Dermis microvascular lymphatic vessel endothelial cell (primary cell): ENCODE measurements at regions not wholly inside any gene's neighbourhood (a gene's known extent, or its start where the extent isn't known, plus 50 kb on each side); places are given as distances from the start of the nearest gene placed in this dataset.
"Not testable (repeated sequence)": the region's sequence is repeated elsewhere in the genome, so short reads cannot be mapped to it uniquely, and the experiment has no call there.

ENCODE experiments used
- DNase-seq, 2 donors: peaks; one replicate each; pipeline versions ENCODE4 v3.0.0 to v3.0.0-alpha.2; 2010; ENCODE audit warnings: low read depth in 2 of 2

DNA sequence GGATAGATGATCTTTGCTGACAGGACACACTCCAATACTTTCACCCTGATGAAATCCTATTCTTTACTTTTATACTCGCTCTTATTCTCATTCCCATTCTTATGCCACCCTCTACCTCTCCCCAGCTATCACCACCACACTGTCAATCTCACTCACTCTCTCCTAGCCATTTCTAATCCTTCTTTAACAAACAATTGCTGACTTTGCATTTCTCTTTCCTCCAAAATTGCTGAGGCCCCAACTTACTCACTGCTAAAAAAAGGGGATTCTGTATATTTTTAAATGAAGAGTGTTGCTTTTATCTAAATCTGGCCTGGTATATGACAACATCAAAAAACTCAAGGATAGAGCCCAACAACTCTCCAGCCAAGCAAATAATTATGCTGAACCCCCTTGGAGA lies 515.4 kb downstream of the MATN1 start:
- DNase-seq = not testable (repeated sequence)

DNA sequence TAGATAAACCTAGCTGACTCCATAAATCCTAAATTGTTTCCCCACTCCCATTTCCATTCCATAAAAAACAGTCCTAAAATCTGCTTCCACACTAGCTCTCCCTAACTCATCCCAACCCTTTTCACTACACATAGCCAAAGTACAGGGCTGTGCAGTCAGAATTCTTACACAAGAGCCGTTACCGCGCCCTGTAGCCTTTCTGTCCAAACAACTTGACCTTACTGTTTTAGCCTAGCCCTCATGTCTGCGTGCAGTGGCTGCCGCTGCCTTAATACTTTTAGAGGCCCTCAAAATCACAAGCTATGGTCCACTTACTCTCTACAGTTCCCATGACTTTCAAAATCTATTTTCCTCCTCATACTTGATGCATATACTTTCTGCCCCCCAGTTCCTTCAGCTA lies 516.8 kb downstream of the MATN1 start:
- DNase-seq = not testable (repeated sequence)

DNA sequence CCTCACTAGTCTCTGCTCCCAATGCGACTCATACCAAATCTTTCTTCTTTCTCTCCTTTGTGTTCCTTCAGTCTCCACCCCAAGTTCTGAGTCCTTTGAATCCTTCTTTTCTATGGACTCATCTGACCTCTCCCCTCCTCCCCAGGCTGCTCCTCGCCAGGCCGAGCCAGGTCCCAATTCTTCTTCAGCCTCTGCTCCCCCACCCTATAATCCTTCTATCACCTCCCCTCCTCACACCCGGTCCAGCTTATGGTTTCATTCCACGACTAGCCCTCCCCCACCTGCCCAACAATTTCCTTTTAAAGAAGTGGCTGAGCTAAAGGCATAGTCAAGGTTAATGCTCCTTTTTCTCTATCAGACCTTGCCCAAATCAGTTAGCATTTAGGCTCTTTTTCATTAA lies 518.5 kb downstream of the MATN1 start:
- not testable (repeated sequence) for DNase-seq

DNA sequence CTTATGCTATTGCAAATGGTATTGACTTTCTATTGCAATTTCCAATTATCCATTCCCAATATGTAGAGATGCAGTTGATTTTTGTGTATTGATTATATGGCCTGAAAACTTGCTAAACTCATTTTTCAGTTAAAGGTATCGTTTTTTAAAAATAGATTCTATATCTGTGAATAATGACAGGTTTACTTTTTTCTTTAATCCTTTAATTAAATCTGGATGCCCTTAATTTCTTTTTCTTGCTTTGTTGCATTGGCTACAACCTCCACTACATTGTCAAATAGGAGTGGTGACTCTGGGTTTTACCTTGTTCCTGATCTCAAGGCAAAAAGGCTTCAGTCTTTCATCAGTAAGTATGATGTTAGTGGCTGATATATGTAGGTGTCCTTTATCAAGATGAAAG lies 522.4 kb downstream of the MATN1 start:
- DNase-seq = no peak

DNA sequence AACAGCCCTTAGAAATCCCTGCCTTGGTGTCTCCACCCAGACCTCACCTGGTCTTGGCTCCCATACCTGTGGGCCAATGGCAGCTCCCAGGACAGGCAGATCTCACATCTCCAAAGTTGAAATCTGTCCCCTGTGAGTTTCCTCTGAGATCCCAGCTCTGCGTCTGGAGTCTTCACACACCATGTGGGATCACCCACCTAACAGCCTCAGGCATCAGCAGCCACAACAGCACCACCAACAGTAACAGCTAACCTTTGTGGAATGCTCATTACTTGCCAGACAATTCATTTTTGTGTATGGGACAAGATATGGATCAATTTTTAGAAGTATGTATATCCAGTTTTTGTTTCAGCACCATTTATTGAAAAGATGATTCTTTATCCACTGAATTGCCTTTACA lies 523.2 kb downstream of the MATN1 start:
- DNase-seq = no peak

DNA sequence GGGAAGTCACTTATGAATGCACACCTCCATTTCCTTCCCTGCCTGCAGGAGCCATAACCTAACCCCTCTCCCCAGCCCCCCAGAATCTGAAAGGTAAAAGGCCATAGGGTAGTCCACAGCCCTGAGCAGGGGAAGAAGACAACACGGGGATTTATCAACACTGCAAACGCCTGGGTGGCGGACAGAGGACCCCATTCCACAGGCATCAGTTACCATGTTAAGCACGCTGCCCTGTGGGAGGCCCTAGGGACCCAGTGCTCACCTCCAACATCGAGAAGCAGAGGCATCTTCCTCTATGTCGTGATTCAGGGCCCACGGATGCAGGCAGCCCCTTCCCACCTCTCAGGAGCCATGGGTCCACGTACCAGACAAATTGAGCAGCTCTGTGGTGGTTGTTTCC lies 523.8 kb downstream of the MATN1 start:
- DNase-seq = no peak

DNA sequence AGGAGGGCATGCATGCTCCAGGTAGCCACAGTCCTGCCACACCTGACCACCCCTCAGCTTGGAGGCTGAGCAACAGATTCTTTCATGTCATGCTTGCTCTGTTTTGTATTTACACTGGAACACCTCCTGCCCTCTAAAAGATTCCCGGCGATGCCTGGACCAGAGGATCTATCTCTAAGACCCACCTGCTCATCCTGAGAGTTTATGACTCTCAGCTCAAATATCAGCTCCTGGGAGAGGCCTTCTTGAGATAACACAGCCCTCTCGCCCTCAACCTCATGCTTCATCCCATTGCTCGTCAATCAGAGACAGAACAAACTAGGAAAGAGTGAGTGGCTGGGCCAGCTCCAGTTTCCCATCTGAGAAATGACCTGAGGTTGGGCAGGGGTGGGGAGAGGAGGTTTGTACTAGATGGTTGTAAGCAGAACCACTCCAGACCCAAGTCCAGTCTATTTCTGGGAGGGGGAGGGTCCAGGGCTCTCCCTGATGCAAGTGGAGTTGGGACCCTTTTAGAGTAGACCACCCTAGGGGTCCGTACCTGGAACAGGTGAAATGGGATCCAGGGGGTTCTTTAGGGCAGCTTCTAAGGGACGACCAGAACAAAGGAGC lies 524.5 kb downstream of the MATN1 start:
- DNase-seq = no peak

DNA sequence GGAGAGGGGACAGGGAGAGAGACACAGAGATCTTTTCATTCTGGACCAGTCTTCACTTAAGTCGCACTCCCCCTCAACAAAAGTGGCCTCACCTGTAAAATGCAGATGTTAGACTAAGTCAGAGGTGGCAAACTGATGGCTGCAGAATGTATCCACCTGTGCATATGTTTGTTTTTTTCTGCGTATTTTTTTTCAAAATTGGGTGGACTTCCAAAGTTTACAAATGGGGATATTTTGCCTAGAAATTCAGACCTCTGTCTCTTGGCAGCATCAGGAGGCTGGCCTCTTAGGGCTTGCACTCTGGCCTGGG lies 525.0 kb downstream of the MATN1 start:
- no peak for DNase-seq

DNA sequence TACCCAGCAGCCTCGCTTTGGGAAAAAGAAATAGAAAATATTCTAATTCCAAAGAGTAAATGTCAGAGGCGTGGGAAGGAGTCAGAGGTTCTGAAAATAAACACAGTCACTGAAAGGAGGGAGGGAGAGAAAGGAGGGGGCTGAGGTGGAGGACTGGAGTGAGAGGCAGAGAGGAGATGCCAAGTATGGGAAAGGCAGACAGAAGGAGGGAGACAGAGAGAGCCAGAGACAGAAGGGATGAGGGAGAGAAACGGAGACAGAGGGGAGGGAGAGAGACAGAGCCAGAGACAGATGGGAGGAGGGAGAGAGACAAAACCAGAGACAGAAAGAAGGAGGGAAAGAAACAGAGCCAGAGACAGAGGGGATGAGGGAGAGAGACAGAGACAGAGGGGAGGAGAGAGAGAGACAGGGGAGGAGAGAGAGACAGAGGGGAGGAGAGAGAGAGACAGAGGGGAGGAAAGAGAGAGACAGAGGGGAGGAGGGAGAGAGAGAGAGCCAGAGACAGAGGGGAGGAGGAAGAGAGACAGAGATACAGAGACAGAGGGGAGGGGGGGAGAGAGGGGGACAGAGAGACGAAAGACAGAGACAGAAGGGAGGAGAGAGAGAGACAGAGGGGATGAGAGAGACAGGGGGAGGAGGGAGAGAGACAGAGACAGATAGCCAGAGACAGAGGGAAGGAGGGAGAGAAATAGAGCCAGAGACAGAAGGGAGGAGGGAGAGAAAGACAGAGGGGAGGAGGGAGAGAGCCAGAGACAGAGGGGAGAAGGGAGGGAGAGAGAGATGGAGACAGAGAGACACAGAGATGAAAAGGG lies 525.5 kb downstream of the MATN1 start:
- DNase-seq = no peak

DNA sequence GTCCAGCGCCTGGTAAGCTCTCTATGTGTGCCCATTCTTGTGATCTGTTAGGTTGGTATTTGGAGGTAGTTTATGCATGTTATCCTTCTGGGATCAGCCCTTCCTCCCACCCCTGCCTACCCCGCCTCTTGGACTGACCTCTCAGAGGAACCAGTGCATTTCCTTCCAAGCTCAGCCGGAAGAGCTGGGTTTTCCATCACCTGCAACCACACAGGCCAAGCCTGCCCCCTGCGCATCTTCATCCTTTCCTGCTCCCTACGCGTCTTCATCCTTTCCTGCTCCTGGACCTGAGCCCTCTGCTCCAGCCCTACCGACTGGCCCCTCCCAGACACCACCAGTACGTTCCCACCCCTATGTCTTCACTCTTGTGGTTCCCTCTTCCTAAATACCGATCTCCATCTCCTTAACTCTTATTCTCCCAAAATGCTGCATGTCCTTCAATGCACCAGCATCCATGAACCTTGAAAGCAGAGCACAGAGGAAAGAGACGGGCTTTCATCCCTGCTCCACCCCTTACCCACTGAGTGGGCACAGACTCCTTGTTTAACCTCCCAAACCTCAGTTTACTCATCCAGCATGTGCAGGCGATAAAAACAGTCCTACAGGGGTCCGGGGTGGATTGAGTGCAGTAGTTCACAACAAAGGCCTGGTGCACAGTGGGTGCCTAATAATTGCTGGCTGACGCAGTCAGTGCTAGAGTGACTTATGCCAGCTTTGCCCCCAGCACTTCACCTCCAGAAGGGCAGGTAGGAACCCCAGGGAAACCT lies 526.3 kb downstream of the MATN1 start:
- no peak for DNase-seq

DNA sequence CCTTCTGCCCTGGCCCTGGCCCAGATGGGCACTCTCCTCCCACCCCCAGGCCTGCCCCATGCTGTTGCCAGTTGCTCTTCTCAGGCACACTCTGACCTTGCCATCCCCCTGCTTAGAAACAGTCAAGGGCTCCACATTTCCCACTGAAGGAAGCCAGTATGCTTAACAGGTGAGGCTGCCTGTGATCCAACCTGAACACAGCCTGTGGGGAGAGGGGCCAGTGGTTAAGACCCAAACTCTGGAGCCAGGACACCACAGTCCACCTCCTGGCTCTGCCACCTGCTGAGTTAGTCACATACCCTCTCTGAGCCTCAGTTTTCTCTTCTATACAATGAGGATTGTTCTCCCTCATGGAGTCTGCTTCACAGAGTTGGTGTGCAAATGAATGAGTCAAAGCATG lies 526.9 kb downstream of the MATN1 start:
- DNase-seq = no peak

DNA sequence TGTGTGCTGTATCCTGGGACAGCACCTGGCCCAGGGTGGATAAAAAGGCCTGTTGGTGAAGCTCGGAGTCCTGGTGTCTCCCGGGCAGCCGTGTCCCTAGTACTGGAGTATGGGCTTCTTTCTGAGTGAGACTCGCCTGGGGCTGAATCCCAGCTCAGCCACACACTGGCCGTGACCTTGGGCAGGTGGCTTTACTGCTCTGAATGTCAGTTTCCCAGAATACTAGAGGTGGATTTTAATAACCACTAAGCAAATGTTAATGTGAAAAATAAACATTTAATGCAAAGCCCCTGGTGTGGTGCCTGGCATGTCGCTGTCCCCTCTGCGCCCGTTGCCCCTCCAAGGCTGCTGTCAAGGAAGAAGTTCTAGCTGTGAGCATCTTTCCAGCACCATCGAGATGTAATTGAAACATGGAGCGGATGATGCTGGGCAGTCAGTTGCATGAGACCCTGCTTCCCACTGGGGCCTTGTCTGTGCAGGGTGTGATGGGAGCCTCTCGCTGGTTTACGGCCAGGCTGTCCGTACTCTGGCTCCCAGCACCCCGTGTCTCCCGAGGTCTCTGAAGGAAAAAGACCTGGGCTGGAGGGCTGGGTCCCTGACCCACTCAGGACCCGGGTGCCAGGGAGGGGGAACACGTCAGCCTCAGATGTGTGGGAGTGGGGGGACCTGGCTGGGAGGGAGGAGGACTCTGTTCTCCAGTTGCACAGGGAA lies 527.8 kb downstream of the MATN1 start:
- no peak for DNase-seq

DNA sequence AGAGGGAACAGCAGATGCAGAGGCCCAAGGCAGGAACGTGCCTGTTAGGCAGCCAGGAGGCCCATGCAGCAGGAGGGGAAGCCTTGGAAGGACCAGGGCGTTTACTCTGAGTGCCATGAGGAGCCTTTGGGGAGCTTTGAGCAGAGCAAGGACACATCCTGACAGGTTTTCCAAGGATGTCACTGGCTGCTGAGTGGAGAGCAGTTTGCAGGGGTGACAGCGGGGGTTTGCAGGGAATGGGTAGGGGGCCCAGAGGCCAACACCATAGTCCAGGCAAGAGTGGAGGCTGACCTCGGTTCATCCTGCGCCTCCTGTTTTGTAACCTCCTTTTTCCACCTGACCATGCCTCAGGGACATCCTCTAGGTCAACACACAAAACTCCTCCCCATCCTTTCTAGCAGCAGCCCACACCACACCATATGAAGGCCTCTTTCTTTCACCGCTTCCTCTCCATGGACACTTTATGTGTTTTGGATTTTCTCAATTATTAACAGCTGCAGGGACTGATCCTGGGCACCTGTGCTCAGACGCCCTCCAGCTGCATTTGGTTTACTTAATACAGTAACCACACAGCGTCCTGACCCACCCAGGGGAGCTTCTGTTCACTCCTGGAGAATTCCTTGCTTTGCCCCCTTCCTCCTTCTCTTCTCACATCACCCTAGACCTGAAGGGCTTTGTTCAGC lies 528.5 kb downstream of the MATN1 start:
- no peak for DNase-seq

DNA sequence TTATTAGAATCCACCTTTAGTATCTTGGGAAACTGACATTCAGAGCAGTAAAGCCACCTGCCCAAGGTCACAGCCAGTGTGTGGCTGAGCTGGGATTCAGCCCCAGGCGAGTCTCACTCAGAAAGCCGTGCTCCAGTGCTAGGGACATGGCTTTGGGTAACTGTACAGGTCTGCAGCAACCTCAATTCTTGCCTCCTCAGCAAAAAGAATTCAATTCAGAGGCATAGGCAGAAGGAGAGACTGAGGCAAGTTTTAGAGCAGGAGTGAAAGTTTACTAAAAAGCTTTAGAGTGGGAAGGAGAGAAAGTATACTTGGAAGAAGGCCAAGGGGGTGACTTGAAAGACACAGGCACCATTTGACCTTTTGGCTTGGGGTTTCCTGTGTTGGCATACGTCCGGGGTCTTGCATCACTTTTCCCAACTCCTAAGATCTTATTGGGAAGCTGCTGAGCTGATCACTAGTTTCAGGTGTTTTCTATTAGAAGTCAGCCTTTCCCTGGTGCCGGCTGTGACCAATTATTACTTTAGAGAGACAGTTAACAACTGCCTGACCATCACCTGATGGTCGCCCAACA lies 529.3 kb downstream of the MATN1 start:
- DNase-seq = no peak

DNA sequence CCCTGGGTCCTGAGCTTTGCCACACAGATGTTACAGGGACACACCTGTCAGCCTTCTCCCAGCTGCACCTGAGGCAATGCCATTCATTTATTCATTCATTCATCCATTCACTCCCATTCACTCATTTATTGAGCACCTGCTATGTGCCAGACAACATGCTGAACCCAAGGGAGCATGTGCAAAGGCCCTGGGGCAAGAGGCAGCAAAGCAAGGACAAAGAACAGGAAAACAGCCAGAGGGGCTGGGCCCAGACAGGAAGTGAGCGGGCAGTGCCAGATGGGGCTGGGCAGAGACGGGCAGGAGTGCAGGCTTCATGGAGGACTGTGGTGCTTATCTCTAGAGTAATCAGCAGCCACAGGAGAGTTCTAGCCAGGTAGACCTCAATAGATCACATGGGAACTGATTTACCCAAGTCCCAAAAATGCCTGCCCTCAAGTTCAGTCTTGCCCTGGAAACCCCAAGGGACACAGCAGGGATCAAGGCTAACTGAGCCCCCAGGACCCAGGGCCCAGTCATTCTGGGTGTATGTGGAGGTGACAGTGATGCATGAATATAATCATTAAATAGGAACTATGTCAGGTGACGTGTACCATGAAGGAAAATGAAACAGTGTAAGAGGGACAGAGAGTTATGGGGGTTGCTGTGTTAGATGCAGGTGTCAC lies 530.3 kb downstream of the MATN1 start:
- no peak for DNase-seq

DNA sequence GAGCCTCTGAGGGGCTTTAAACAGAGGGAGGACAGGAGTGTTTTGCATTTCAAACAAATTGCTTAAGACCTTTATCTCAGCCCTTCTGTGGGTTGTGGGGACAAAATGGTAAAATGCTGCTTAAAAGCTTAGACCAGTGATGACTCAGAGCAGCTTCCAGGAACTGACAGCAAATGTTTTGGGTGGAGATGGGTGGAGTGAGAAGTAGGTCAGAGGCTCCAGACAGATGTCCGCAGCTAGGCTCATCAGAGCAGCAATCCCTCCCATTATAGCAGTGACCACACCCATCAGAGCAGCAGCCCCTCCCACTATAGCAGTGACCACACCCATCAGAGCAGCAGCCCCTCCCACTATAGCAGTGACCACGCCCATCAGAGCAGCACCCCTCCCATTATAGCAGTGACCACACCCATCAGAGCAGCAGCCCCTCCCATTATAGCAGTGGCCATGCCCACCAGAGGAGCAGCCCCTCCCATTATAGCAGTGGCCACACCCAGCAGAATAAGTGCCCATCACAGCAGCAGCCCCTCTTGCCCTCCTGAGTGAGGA lies 532.2 kb downstream of the MATN1 start:
- peak in 1 of 2 donors; percentile 10 for DNase-seq

DNA sequence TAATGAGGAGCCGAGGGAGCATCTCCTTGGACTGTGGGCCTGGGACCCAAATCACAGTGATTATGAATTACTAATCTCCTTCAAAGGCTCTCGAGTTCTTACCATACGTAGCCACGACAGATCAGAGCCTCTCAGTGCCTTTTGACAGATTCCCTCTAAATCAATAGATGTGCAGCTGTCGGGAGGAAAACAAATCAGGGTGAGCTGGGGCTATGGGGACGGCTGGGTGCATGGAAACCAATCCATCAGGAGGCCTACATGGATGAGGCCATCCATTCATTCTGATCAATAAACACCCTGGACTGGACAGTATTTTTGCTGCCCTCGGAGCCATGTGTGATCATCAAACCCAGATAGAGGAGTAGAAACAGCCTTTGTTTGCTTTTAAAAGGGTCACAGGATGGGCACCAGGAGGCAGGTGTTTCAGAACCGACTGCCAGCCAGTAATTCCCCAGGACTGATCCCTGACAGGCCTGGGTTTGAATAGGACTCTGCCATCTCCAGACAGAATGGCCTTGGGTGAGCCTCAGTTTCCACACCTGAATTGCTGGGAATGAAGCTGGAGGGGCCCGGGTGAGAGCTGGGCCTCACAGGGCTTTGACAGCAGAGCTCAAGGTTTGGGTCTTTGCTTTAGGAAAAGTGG lies 532.8 kb downstream of the MATN1 start:
- DNase-seq = no peak

DNA sequence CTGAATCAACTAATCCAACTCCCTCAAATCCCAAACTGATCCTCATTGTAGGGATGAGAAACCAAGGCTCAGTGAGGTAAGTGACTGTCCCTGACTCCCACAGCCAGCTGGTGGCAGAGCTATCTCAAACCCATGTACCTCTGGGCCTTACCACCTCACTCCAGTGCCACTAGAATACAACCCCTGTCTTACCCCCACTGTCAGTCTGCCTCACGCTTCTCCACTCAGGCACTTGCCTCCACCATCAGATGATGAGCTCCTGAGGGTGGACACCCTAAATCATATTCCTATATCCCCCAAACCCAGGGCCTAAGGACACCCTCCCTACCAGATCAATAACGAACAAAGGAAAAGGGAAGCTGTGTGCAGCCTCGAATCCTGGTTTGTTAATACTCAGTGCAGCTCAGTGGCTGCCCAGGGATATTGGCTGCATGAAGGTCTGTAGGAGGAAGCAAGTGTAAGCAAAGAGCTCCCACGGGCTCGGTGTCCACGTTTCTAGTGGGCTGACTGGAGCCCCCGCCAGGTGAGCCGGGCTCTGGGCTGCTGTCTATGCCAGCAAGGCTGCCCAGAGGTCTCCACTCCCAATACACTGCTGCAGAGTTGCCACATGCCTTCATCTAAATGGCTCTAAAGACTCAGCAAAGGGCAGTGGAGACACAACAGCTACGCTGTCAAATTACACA lies 533.4 kb downstream of the MATN1 start:
- DNase-seq = no peak

DNA sequence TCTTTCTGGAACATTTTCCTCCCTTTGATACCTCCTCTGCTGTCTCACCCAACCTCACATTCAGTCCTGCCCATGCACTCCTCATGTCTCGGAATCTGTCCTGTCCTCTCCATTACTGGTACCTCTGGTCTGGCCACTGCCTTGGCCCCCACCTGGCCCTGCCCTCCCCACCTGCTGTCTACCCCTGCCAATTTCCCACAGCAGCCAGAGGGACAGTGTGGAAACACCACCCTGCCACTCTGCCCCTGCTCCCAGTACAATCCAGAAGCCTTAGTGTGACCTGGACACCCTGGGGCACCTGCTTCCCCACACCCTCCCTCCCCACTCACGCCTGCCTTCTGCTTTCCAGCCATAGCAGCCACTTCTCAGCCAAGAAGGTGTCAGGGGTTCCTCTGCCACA lies 534.4 kb downstream of the MATN1 start:
- no peak for DNase-seq
